Fibroblast of the conjunctiva (primary cell): ENCODE measurements at regions not wholly inside any gene's neighbourhood (a gene's known extent, or its start where the extent isn't known, plus 50 kb on each side); places are given as distances from the start of the nearest gene placed in this dataset.

ENCODE experiments used
- DNase-seq: peaks from one replicate; pipeline ENCODE4 v3.0.0-alpha.2; 2010; ENCODE audit warnings: low read depth

DNA sequence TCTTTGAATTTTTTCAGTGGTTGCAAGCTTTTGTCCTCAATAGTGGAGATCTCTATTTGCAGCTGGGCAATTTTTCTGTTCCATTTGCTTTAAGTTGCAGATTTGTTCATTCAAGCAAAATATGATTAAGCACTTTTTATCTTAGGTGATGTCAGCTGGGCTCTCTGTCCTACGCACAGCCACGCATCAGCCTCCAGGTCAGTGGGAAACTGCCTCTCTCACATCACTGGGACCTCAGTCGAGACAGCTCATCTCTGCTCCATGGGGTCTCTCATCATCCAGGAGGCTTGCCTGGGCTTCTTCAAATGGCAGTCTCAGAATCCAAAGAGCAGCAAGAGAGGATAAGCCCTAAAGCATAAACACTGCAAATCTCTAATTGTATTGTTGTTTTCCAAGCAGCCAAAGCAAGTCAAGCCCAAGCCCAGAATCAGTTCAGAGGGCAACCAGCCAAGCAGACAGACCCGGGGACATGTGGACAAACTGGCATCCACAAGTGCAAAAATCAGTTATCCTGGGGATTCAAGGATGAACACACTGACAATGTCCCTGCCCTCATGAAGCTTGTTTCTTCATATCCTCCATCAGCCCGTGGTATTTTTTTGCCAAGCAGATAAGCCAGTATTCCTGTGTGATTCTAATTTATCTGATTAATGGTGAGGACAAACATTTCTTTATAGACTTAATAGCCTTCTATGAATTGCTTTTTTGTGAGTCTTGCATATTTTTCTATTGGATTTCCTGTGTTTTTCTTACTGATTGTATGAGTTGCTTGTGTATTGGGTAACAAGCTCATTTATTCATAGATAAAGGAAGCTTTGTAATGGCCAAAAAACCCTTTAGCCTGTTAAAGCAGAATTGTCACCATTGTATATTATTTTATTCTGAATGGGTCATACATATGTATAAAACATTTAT is 262.5 kb downstream of the GXYLT1 start:
- no peak for DNase-seq

- DNase-seq = no peak
Measured at GRCh38 chr12:41869432-41869831, 275.2 kb downstream of the GXYLT1 start.

DNA sequence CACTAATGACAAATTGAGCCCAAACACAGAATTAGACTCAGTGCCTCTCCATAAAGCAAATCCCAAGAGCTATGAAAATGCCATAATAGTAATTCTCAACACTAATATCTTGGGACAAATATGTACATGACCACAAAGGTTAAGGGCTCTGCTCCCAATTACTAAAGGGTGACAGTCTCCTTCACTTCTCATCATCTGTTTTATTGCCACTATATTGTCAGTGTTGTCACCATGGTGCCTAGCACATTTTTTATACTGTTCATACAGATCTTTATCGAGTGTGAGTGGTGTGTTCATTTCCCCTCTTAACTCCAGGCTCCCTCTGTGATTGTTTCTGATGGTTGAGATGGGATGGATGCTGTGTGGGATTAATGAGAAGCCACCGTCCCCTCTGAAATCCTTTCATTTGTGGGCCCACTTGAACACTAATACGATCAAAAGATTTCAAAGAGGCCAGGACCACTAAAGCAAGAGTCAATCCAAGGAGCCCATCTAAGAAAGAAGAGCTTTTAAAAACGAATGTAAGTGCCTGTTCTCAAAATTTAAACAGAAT is 277.7 kb downstream of the GXYLT1 start:
- DNase-seq = no peak

- no peak for DNase-seq
Measured at GRCh38 chr12:41856228-41856627, 288.4 kb downstream of the GXYLT1 start.

DNA sequence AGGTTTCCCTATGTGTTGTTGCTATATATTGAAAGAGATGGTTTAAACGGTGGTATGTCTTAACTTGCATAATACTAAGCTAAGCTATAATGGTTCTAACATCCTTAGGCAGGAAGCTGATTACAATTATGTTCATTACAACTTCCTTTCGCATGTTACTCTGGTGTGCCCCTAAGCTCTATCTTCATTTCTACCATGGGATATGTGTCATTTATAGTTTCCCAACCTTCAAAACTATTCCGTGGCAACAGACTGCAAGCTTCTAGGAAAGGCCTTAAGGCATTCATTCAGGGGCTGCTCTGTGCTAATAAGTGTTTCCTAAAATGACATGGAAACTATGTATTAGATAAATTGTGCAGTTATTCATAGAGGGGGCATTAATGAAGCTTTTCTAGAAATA is 294.6 kb downstream of the GXYLT1 start:
- no peak for DNase-seq

GRCh38 chr12:41846718-41847117 is 298.0 kb downstream of the GXYLT1 start:
- DNase-seq = no peak

DNA sequence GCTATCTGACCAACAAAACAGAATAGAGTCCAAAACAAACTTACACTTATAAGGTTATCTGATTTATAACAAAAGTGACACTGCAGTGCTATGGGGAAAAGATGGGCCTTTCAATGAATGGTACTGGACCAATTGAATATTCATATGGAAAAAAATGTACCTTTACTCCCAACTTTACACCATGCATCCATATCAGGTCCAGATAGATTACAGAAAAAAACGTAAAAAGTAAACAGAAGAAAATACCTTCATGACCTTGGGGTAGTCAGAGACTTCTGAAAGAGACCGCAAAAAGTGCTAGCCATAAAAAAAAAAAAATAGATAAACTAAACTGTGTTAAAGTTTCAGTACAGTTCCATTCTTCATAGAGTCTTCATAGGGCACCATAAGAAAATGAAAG is 308.3 kb downstream of the GXYLT1 start:
- DNase-seq = no peak

DNA sequence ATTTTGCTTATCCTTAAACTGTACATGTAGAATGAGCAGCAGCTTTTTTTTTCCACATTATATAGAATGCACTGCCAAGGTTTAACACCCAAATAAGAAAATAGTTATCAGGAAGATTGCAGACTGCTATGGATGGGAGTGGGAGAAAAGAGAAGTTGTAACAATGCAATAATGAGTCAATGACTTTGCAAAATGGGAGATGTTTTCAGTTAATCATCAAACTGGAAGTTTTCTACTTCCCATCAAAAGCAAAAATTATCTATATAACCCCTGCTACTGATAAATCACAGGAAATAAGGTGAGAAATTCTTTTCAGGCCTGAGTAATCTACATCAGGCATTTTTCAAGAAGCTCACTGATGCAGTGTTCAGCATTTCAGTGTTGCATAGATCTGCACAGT is 309.1 kb downstream of the GXYLT1 start:
- DNase-seq = no peak

DNA sequence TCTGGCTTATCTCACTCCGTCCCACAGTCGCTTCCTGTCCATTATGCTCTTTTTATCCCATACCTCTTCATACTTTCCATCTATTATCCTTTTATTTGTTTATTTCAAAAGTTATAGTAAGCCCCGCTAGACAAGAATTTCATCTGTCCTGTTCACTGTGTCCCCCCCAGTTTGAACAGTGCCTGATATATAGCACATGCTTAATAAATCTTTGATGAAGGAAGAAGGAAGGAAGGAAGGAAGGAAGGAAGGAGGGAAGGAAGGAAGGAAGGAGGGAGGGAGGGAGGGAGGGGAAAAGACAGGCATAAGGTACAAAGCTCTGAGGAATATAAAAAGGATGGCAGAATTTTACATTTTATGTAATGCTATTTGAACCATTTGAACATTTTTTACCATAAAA is 324.7 kb downstream of the GXYLT1 start:
- no peak for DNase-seq

- DNase-seq = no peak
Measured at GRCh38 chr12:41804026-41804425, 340.6 kb downstream of the GXYLT1 start.

DNA sequence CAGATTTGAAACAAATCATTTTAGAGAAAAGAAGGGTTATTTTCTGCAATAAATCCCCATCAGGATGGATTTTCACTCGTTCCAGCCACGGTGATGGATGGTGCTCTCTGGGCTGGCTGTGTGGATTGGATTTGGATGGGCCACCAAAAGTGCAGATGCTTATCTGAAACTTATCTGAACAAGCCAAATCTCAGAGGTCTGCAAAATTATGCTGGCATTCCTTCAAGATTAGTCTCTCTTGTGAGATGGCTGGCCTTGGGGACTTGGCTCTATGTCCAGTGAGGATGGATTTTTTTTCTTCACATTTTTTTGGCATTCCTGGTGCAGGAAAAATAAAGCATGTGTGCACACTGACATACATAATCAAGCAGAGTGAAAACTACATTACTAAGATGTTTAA is 341.9 kb downstream of the GXYLT1 start:
- no peak for DNase-seq

- DNase-seq = no peak
Measured at GRCh38 chr12:41801261-41801660, 343.4 kb downstream of the GXYLT1 start.

- no peak for DNase-seq
Measured at GRCh38 chr12:41799671-41800070, 345.0 kb downstream of the GXYLT1 start.

GRCh38 chr12:41795910-41796309 is 348.8 kb downstream of the GXYLT1 start:
- DNase-seq = no peak

- no peak for DNase-seq
Measured at GRCh38 chr12:41795051-41795600, 349.5 kb downstream of the GXYLT1 start.

- DNase-seq = no peak
Measured at GRCh38 chr12:41794336-41794735, 350.3 kb downstream of the GXYLT1 start.

DNA sequence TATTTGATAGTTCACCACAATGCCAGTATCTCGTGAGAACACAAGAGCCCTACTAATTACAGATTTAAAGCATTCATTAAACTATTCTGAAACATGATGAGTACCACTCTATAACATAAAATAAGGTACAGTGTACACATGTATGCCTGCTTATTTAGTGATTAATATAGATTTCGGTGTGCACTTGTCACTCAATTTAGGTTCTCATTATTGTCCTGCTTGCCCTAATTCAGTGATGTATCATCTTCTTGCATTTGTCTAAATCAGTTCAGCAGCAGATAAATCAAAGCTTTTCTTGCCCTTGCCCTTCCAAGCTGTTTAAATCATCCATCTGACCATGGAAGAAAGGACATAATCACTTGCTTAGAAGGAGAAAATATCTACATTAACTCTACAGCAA is 359.7 kb downstream of the GXYLT1 start:
- no peak for DNase-seq

DNA sequence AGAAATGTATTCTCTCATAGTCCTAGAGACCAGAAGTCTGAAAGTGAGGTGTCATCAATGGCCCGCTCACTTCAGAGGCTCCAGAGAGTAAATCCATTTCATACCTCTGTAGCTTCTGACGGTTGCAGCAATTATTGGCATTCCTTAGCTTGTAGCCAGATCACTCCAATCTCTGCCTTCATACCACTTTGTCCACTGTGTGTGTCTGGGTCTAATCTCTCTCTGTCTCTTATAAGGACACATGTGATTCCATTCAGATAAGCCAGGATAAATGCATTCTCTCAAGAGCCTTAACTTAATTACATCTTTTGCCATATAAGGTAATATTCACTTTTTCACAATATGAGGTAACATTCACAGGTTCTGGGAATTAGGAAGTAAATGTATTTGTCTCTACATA is 365.7 kb downstream of the GXYLT1 start:
- no peak for DNase-seq

GRCh38 chr12:41777064-41777790 is 367.4 kb downstream of the GXYLT1 start:
- DNase-seq = no peak

DNA sequence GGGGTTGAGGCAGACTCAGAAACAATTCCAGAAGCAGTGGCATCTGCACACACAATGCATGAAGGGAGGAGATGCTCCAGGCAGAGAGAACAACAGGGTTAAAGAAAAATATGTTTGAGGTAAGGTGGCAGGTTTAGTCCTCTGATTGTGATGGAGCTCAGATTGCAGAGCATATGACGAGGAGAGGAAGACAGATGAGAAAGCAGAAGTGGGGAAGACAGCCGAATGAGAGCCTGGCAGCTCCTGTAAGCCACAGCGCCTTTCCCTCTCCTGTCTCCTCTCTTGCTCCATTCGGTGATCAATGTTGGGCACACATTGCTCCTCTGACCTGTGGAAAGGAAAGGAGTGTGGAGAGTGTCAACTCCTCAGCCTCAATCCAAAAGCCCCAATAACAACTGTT is 372.2 kb downstream of the GXYLT1 start:
- no peak for DNase-seq

DNA sequence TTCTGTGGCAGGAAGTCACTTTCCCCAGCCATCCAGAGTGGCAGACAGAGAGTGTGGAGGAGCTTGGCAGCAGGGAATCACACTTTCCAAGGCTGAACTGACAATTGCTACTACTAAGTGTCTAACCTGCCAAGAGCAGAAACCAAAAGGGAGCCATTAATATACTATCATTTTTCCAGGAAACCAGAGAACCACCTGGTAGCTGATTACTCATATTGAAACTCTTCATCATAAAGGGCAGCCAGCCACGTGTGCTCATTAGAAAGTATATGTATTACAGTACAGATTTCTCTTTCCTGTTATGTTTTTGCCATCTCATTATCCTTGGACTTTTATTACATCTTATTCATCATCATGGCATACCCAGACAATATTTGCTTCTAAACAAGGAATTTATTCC is 374.9 kb downstream of the GXYLT1 start:
- DNase-seq = no peak

- no peak for DNase-seq
Measured at GRCh38 chr12:41768456-41768855, 376.2 kb downstream of the GXYLT1 start.

DNA sequence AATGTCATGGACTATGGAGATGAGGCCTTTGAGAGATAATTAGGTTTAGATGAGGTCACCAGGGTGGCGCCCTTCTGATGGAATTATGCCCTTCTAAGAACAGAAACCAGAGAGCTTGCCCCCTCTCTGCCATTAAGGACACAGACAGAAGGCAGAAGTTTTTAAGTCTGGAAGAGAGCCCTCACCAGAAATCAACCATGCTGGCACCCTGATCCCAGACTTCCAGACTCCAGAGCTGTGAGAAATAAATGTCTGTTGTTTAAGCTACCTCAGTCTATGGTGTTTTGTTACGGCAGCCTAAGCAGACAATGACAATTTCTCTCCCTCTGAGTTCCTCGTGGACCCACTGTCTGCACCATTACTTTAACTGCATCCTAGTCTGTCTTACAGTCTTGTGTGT is 382.0 kb downstream of the GXYLT1 start:
- DNase-seq = no peak
